ENCODE measurements at regions not wholly inside any gene's neighbourhood (a gene's known extent, or its start where the extent isn't known, plus 50 kb on each side); places are given as distances from the start of the nearest gene placed in this dataset.

DNA sequence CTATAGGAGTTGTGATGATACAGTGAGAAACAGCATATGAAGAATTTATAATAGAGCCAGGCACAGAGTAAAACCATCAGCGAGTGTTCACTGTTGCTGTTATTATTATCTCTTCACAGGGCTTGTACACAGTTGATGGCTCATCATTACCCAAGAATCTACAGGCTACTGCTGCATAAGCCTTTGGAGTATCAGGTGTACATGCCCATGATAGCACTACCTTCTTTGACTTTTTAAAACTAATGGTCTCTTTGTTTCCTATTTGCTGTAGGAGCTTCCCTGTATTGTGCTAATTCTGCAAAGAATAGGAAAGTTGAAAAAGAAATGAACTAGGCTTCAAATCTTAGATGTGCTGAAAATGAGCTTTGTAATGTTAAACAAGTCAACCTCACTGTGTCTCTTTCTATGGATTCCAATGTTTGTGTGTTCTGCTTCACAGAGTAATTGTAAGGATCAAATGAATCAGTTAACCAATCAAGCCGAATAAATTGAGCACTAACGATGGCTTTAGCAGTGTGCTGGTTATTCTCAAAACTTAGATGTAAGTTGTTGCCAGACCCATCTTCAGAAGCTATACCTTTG is 138.8 kb downstream of the TUSC7 start:
- DNase-seq (ENCODE audit: low read depth in 1 of 2, low spot score in 1 of 2): no peak

DNA sequence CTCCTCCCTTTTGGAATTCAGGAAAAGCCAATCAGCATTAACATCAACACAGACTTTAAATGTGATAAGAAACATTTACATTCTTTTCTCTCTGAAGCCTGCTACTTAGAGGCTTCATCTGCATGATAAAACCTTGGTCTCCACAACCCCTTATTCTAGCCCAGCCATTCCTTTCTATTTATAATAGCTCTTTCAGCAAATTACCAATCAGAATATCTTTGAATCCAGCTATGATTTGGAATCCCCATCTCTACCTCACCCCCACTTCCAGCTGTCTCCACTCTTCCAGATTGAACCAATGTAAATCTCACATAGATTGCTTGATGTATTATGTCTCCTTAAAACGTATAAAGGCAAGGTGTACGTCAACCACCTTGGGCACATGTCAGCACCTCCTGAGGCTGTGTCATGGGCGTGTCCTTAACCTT is 139.7 kb downstream of the TUSC7 start:
- no peak for DNase-seq (ENCODE audit: low read depth in 1 of 2, low spot score in 1 of 2)

DNA sequence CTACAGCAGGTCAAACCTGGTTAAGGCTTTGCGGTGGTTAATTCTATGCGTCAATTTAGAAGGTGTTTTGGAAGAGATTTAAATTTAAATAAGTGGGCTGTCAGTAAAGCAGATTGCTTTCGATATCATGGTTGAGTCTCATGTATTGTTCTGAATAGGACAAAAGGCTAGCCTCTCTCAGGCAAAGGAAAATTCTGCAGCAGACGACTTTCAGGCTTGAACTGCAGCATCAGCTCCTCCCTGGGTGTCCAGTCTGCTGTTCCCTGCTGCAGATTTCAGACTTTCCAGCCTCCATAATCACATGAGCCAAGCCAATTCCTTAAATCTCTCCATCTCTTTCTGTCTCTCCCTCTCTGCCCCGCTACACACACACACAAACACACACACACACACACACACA is 143.2 kb downstream of the TUSC7 start:
- DNase-seq (ENCODE audit: low read depth in 1 of 2, low spot score in 1 of 2): no peak

DNA sequence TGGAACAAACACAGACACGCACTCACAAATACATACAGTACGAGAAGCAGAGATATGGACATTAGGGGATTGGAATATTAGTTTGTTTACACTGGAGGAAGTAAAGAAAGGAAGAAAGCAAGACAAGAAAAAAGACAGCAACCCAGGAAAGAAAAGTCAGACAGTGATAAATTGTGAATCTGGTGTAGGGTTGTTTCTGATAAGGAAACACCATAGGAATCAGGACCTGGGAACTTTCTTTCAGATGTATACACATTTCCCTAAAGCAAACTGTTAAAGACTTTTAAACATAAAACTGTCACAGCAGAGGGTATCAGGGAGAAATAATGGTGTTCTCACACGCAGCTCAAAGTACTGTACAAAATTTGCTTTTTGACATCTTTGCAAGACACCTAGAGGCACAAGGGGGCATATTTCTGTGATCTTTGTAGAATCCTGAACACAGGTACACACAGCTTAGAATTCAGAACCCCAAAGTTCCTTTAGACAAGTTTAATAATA is 153.7 kb downstream of the TUSC7 start:
- DNase-seq (ENCODE audit: low read depth in 1 of 2, low spot score in 1 of 2): no peak

DNA sequence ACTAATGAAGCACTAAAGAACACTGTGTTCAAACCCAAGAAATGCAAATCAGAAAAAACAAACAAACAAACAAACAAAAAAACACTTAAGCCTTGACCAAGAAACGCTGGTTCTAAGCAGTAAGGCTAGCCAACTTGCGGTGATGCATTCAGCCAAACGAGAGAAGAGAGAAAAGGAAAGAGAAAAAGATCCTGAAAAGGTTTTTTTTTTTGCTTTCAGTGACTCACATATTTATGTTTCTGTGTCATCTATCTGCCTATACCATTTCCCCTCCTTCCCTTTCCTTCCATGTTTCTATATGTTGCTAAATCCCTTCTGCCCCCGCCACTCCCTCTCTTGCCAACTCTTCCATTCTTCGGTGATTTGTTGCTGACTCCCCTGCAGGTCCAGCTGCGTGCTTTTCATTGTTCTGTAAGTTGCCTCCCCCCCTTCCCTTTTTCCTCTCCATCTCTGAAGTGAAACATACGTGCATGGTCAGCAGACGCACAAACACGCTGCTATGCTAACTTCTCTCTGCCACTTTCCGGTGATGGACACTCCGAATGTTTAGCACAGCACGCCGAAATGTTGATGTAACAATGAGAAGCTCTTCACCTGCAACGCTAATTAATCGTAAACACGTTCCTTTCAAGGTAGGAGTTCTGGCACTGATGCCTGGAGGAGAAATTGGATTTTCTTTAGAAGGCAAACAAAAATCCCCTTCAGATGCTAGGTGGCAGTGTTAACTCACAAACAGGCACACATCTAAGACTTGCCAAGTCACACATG is 154.4 kb downstream of the TUSC7 start:
- no peak for DNase-seq (ENCODE audit: low read depth in 1 of 2, low spot score in 1 of 2)

DNA sequence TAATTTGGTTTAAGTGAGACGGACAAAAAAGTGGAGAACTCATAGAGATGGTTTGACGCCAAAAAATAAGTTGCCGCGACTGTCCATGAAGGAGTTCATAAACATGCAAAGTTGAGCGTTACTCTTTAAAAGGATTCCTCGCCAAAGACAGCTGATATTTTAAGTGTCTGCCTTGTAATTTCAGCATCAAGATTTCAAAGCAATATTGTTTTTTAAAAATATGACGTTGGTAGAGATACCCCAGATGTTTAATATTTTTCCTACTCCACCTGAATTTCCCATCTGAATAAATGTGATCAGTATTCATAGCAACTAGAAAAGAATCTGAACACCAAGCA is 155.0 kb downstream of the TUSC7 start:
- no peak for DNase-seq (ENCODE audit: low read depth in 1 of 2, low spot score in 1 of 2)

DNA sequence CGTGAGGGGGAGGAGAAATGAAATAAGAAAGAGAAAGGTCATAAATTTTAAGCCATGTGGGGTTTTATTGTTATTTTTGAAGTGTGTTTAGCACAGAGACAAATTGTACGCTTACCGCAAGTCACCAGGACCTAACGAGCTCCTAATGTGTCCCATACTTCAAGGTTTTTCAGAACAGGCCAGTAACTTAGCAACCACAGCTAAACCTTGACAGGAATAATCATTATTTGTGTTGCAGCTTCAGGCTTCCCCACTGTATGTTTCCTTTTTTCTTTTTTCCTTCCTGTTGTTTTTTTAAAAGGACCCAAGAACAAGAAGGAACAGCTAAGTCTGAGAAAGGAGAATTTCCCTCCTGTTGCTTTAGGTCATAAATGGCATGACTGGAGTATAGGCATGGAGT is 160.8 kb downstream of the TUSC7 start:
- DNase-seq (ENCODE audit: low read depth in 1 of 2, low spot score in 1 of 2): no peak

DNA sequence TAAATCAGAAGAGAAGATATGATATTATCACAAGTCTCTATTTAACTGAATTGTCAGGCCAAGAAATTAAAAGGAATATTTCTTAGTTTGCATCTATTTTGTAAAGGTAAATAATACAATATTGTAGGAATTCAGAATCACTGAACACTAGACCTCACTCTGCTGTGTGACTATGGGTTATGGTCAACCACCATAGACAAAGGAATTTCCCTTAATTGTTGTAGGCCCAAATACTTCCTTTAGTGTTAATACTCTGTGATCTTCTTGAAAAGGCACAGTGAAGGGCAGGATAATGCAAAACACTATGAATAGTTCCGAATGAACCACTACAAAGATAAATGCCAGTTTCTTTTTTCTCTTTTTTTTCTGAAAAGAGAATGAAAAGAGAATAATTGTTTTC is 162.3 kb downstream of the TUSC7 start:
- no peak for DNase-seq (ENCODE audit: low read depth in 1 of 2, low spot score in 1 of 2)

DNA sequence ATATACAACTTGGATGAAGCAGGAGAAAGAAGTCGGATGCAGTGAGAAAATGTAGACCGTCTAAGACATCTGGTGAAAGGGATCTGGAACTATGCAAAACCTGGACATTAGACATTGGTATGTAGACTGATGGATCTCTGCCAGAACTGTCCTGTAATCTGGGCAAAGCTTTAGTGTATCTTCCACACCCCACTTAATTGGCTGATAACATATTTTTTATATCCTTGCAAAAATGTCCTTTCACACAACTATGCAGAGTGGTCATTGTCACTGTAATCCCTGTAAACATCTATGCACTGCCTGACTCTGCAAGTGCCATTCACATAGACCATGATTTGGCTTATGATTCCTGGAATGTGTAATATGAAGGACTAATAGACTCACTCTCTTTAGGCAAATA is 163.1 kb downstream of the TUSC7 start:
- no peak for DNase-seq (ENCODE audit: low read depth in 1 of 2, low spot score in 1 of 2)

DNA sequence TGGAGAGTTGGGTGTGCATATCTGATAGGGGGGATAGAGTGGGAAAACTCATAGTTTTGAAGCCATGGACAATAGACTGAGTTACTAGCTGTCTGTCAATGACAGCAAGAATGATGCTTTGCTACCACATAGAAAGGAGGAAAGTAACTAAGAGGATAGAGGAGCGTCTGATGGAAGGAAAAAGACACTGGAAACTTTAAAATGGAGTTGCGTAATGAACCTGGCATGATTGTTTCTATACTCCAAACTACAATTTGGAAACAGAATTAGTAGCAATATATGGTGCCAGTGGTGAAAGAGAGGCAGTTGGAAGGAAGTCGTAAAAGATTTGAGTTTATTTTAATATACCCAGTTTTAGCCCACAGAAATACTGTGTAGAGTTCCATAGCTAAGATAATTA is 163.6 kb downstream of the TUSC7 start:
- no peak for DNase-seq (ENCODE audit: low read depth in 1 of 2, low spot score in 1 of 2)

DNA sequence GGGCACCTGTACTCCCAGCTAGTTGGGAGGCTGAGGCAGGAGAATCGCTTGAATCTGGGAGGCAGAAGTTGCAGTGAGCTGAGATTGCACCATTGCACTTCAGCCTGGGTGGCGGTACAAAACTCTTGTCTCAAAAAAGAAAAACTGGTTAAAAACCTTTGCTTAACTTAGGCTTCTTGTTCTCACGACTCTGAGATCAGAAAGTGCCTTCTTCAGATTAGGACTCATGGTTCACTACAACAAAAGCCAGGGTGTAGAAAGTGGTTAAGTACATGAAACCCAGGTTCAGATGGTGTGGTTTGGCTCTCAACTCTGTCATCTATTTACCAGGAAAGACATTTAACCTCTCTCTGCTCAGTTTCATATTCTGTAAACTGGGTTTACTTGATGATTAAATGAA is 168.4 kb downstream of the TUSC7 start:
- DNase-seq (ENCODE audit: low read depth in 1 of 2, low spot score in 1 of 2): no peak

DNA sequence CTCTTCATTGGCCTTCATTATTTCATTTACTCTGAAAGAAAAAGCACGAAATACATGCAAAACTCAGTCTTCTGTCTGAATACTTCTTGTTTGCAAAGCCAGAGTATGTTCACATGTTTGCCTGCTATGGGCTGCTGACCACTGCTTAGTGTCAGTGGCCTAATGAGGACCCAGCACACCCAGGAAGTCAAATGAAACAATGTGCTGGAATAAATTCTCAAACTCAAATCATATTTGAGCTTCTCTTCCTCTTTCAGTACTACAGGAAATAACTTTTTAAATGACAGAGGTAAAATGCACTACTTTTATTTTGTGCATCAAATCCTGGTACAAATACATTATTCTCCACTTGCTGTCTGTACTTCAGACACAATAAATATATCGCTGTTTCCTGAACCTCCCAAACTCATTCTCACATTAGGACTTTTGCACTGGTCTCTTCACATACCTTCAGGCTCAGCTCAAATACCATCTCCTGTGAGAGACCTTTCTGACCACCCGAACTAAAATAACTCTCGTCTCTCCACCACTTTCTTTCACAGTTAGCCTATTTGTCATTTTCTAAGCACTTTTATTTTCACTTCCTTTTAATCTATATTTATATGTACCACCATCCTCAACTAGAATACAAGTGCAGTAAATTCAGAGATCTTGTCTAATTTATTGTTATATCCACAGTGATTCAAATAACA is 176.8 kb downstream of the TUSC7 start:
- DNase-seq (ENCODE audit: low read depth in 1 of 2, low spot score in 1 of 2): no peak

DNA sequence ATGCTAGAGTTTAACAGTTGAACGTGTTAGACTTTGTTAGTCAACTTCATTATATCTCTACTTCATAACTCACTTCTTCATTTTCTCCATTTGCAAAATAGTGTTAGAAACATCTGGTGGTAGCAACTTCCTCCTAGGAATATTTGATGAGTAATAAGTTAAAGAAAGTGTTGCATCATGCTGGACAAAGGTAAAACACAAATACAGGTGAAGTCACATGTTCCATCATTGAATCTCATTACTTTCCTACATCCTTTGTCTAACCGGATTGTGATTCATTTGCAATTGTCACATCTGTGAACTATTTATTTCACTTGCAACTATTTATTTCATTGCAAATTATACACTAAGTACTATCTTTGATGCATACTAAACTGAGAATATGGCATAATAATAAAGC is 186.5 kb downstream of the TUSC7 start:
- DNase-seq (ENCODE audit: low read depth in 1 of 2, low spot score in 1 of 2): no peak

DNA sequence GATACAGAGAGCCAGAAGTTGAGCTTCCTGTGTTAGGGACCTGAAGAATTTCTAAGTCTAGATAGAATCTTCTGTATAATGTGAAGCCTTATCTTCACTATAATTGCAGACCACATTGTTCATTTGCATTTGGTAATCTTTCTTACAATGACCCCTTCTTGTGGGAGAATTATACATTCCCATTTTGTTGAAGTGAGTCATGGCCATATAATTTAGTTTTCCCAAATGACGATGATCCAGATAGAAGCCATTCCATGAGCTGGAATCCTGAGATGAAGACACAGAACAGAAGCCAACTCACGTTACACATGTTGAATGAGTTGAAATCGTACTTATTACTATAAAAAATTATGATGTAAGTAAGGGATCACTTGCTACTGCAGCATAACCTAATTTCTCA is 187.8 kb downstream of the TUSC7 start:
- no peak for DNase-seq (ENCODE audit: low read depth in 1 of 2, low spot score in 1 of 2)

DNA sequence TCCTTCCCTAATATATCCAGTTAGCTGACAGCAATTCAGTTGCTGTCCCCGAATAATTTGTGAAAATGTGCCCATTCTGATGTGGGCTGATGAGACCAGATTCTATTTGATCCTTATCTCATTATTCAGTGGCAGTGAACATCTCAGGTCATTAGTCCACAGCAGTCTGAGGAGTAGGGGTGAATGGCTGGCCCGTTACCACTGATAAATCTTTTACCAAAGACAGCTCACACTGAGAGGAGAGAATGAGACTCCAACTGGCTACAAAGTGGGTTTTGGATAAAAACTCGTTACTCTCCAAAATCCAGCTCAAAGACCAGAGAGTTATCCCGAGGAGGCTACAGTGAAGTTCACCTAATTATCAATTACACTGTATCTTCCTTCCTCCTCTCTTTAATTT is 189.7 kb downstream of the TUSC7 start:
- no peak for DNase-seq (ENCODE audit: low read depth in 1 of 2, low spot score in 1 of 2)

DNA sequence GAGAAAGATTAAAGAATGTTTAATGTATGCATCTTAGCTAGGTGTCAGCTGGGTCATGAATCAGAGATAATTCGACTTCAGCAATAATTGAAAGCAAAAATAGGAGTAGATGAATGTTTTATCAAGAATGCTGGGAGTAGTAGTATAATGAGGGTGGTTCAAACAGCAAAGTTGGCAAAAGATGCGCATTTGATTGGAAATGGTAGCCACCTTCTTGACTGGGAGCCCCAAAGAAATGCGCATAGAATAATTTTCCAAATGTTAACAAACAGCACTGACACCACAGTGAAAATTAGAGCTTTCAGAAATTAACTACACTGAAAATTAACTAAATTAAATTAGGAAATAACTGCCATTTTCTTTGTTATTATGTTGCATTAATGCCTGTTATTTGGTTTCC is 195.8 kb downstream of the TUSC7 start:
- no peak for DNase-seq (ENCODE audit: low read depth in 1 of 2, low spot score in 1 of 2)

DNA sequence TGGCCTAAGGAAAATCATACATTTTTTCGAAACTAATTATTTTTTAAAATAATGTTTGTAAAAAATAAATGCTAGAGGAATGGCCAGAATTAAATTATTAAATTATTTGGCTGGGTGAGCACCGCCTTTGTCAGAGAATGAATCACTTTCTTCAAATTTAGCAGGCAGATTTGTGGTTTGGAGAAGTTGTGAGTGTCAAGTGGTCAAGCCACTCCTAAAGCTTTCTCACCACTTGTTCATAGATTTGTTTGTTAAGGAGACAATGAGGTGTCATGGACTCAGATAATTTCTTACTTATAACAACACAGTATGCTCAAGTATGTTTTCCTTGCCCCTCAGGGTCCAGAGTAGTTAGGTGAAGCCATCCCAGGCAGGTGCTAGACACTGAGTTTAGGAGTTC is 196.2 kb downstream of the TUSC7 start:
- no peak for DNase-seq (ENCODE audit: low read depth in 1 of 2, low spot score in 1 of 2)

DNA sequence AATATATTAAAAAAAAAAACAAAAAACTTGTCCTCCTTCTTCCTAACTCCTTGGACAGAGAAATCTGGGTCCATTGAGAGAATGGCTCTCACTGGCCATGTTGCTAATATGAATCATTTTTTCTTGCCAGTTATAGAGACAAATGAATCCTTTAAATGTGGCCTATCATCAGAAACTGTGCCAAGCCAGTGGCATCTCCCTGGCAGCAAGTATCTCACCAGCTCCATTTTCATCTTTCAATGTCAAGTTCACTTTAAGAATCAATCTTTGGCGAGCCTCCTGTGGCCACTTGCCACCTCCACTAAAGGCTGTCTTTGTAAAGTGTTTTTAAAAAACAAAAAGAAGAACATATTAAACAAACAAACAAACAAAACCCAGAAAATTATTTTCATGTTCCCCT is 202.5 kb downstream of the TUSC7 start:
- no peak for DNase-seq (ENCODE audit: low read depth in 1 of 2, low spot score in 1 of 2)

DNA sequence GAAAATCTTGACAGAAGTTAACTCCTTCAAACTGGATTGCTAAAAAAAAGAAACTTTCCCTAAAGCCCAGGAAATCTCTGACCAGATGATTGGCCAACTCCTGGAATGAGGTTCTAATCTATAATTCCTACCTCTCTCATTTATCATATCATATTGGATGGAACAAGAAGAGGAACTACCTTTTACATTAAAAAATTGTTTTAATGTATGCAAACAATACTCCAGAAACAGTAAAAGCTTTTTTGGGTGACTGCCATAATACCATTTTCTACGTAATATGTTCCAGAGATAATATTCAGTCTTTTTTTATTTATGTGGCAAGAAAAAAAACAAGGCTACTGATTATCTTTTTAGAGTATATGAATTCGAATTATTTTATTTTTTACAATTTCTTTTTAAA is 204.4 kb downstream of the TUSC7 start:
- no peak for DNase-seq (ENCODE audit: low read depth in 1 of 2, low spot score in 1 of 2)

DNA sequence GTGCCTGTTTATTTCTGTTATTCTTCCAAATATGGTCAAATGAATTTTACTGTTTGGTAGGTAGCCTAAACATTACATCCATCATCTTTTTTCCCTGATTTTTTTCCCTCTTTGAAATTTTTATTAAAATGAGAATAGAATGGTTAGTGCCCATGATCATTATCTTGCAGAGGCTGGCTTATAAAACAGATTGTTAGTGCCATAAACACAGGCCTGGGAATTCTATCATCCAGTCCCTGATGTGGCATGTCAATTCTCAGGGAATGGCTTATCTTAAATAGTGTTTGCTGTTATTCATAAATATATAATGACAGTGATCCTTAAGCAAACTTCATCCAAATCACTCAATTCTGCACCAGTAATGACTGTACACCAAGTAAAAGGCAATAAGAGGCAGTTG is 207.3 kb downstream of the TUSC7 start:
- DNase-seq (ENCODE audit: low read depth in 1 of 2, low spot score in 1 of 2): no peak

DNA sequence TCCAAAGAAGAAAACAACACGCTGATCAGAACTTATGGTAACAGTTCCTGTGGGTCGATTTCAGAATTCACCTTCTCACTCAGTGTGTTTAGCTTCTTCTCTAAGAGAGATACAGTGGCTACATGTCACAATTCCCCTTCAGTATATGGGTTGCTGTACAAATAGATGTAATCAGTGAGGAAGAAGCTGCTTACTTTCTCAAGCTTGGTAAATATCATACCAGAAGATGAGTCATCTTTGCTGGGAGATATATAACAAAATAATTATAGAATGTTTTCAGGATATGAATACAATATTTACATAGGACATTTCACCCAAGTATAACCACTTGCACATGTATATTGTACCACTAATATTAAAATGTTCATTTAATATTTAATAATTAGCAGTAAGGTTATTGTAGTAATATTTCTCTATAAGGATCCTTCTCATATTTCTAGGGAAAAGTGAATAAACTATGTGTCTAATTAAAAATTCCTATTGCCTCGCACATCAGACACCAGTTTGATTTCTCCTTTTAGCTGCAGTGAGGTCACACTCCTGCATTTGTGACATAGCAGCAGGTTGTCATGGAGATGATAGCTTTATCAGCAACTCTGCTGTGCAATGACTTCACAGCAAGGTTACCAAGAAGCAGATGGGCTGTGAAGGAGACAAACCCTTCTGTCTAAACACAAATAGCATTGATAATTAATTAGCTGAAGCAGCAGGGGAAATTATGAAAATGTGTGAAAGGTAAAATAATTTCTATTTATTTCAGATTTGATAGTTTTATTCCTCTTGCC is 211.4 kb downstream of the TUSC7 start:
- DNase-seq (ENCODE audit: low read depth in 1 of 2, low spot score in 1 of 2): no peak

DNA sequence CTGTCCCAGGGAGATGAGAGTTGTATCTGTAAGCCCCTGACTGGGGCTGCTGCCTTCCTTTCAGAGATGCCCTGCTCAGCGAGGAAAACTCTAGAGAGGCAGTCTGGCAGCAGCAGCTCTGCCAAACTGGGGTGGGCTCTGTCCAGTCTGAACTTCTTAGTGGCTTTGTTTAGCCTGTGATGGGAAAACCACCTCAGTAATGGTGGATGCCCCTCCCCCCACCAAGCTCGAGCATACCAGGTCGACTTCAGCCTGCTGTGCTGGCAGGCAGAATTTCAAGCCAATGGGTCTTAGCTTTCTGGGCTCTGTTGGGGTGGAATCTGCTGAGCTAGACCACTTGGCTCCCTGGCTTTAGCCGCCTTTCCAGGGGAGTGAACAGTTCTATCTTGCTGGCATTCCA is 218.3 kb downstream of the TUSC7 start:
- no peak for DNase-seq (ENCODE audit: low read depth in 1 of 2, low spot score in 1 of 2)

Measured in activated CD4-positive, alpha-beta T cell treated with anti-CD3 and anti-CD28 coated beads, Interleukin-2, amount 50 U/mL, for 24 hours (primary cell).